GM12864 (cell line): ENCODE measurements at regions not wholly inside any gene's neighbourhood (a gene's known extent, or its start where the extent isn't known, plus 50 kb on each side); places are given as distances from the start of the nearest gene placed in this dataset.

Experiments used
- DNase-seq: peaks from one replicate; pipeline ENCODE4 v3.0.0-alpha.2; 2011; ENCODE audit warnings: low read depth
- H3K4me3 ChIP-seq: 2 replicates; pipeline ENCODE4 v1.5.1; 2011; ENCODE audit warnings: mild to moderate bottlenecking, low read depth, low read length, control low read depth
- CTCF ChIP-seq: IDR thresholded peaks from 2 replicates; pipeline ENCODE4 v1.5.1; 2011; ENCODE audit warnings: low read depth, mild to moderate bottlenecking, moderate library complexity, low read length, control low read depth, inconsistent platforms; ENCODE audit errors: missing control alignments

DNA sequence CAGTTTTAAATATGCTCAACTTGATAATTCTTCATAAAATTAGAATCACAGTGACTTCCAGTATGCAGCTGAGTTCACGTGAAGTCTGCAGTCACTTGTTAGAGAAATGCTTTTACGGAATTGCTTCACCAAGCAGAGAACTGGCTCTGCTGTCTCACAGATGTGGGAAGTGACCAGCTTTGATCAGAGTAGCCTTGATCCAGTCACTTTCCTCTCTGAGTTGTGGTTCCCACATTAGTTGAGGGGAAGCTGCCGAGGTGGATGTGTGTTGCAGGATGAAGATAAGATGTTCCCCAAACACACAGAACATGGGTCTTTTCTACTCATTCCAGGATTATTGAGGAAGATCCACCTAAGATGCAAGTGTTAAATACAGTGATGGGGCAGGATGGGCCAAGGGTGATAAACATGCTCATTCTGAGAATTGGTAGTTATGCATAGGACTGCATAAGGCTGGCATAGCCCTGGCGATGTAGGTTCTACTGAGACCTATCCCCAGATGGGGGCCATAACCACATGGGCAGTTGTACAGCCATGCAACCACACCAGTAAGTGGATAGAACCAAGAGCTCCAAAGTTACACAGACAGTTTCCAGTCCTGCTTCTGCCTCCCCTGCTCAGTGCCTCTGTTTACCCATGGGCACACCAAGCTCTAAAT, 168.9 kb upstream of the MAF start:
- no peak for TF ChIP-seq CTCF
- H3K4me3 ChIP-seq: no peak overlapping the region
- DNase-seq: no peak

DNA sequence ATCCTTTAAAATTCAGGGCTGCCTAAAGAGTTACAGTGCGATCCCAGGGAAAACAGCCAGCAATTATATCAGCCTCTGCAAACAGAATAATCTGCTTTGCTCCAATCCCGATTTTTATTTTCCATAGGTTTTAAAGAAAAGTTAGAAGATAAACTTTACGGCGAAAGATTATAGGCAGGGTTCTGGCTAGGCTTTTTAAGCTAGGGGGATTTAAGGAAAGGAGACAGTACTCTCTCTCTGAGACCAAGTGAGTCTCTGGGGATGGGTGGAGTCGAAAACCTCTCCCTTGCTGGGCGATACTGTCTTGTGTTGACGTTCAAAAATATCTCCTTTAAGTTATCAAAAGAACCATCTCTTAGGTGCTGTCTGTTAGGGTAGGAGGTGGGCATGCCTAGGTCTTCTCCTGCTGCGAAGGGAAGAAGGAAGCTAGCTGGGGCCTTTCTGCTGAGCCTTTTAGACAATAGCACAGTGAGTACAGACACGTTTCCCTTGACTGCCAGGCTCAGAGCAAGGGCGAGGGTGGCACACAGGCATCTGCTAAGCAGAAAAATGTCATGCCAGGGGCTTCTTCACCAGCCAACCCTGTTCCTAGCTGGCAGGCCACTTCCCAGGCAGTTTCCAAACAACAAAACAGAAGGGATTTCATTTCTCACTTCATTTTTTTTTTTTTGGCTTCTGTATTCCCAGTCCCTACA, 167.9 kb upstream of the MAF start:
- no peak for TF ChIP-seq CTCF
- DNase-seq: no peak
- no peak overlapping the region for H3K4me3 ChIP-seq

DNA sequence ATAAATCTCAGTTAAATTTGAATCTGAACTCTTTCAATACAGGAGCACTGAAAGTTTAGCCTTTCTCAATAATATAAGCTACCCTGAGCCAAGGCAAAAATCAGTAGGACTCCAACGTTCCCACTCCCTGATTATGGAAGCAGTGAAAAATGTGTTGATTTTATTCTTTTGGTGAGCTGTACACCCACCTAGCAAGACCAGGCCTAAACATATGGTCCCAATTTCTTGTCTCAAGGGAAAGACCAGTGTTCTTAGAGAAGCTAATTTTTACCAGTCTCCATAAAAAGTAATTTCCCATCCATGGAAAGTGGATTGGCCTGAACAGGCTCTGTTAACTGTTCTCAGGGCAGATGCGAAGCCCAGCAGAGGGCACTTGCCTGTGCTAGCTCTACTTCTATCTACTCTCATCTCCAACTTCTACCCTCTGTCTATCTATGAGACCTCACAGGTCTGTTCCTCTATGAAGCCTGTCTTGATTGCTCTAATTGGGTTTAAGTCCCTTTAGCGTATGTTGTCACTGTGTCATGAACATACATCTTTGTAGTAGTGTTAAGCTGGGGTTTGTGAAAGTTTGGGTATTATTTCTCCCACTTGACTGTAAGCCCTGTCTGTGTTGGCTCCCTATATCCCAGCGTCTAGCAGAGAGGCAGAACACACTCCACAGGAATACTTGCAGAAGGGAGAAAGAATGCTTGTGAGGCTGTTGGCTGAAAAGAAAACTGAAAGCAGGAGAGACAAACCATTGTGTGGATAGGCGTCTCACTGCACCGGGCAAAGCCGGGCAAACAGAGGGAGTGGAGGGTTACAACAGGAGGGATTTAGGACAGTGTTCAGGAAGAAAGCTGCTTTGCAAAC, 167.1 kb upstream of the MAF start:
- H3K4me3 ChIP-seq: no peak overlapping the region
- DNase-seq: no peak
- peak; percentile 25 for TF ChIP-seq CTCF

GRCh38 chr16:79765901-79766394, 165.4 kb upstream of the MAF start:
- no peak for TF ChIP-seq CTCF
- no peak for DNase-seq
- H3K4me3 ChIP-seq: no peak overlapping the region

GRCh38 chr16:79765431-79765830, 164.9 kb upstream of the MAF start:
- no peak for DNase-seq
- no peak for TF ChIP-seq CTCF
- H3K4me3 ChIP-seq: no peak overlapping the region

DNA sequence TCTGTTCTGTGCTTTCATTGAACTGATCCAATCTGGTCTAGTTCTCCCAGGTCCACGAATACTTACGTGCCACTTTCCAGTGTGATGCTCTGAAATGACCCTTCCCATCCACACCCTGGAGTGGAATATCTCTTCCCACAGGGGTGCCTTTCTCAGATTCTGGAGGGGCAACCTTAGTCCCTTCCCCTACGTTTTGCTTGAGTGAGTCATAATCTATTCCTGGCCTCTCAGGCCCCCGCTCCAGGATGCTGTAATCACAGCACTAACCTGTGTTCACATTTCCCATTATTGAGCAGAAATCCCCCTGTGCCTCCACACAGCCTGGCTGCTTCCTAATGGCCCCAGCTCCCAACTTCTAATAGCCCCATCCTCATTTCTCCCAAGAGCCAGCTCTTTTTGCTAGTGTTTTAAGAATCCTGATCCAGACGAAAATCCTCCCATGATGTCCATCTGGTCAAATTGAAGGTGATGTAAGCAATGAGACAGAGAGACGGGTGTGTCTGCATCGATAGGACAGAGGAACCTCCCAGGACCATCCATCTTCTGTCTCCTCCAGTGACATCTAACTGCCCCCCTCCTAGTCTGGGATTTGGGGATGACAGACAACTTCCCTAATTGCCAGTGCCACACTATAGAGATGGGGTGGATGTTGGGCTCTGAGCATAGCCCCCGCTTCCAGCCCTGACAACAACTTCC, 164.0 kb upstream of the MAF start:
- no peak for DNase-seq
- H3K4me3 ChIP-seq: no peak overlapping the region
- TF ChIP-seq CTCF: no peak
